ENCODE measurements at regions not wholly inside any gene's neighbourhood (a gene's known extent, or its start where the extent isn't known, plus 50 kb on each side); places are given as distances from the start of the nearest gene placed in this dataset.

- no peak for TF ChIP-seq CTCF (IDR thresholded peaks at IDR 0.05)
- no peak for TF ChIP-seq POLR2A (IDR thresholded peaks at IDR 0.05)
Measured at GRCh38 chr1:163588796-163589195, 267.0 kb downstream of the NUF2 start.
